ENCODE measurements at regions not wholly inside any gene's neighbourhood (a gene's known extent, or its start where the extent isn't known, plus 50 kb on each side); places are given as distances from the start of the nearest gene placed in this dataset.

GRCh38 chr13:104065328-104065727, 999.1 kb upstream of the SLC10A2 start:
- DNase-seq, result no peak

GRCh38 chr13:104057861-104058260, 991.6 kb upstream of the SLC10A2 start:
- DNase-seq, result no peak

- peak; percentile 35 for DNase-seq
These were observed 979.7 kb upstream of the SLC10A2 start for GRCh38 chr13:104045907-104046306.

- DNase-seq, result peak; percentile 79
These were observed 977.0 kb upstream of the SLC10A2 start for GRCh38 chr13:104043184-104043583.

- DNase-seq, result no peak
These were observed 968.7 kb upstream of the SLC10A2 start for GRCh38 chr13:104034891-104035290.

- DNase-seq, result no peak
These were observed 959.1 kb upstream of the SLC10A2 start for GRCh38 chr13:104025303-104025702.

- DNase-seq, result no peak
These were observed 958.4 kb upstream of the SLC10A2 start for GRCh38 chr13:104024416-104025170.

GRCh38 chr13:104021806-104022397, 955.7 kb upstream of the SLC10A2 start:
- peak; percentile 87 for DNase-seq

- DNase-seq, result no peak
These were observed 951.1 kb upstream of the SLC10A2 start for GRCh38 chr13:104017317-104017716.

GRCh38 chr13:104015646-104016396, 949.6 kb upstream of the SLC10A2 start:
- DNase-seq, result peak; percentile 51

- DNase-seq, result peak; percentile 81
These were observed 948.8 kb upstream of the SLC10A2 start for GRCh38 chr13:104014803-104015645.

GRCh38 chr13:104011505-104012241, 945.5 kb upstream of the SLC10A2 start:
- DNase-seq, result peak; percentile 87

GRCh38 chr13:104008541-104009435, 942.6 kb upstream of the SLC10A2 start:
- DNase-seq, result peak; percentile 45

- DNase-seq, result peak; percentile 21
These were observed 941.9 kb upstream of the SLC10A2 start for GRCh38 chr13:104008075-104008474.

GRCh38 chr13:104006625-104007075, 940.4 kb upstream of the SLC10A2 start:
- DNase-seq, result peak; percentile 83

GRCh38 chr13:104004572-104004971, 938.4 kb upstream of the SLC10A2 start:
- no peak for DNase-seq

GRCh38 chr13:104002216-104002615, 936.0 kb upstream of the SLC10A2 start:
- DNase-seq, result no peak

GRCh38 chr13:104001766-104002165, 935.5 kb upstream of the SLC10A2 start:
- no peak for DNase-seq

GRCh38 chr13:103996733-103997132, 930.5 kb upstream of the SLC10A2 start:
- DNase-seq, result no peak

GRCh38 chr13:103983948-103984347, 917.7 kb upstream of the SLC10A2 start:
- no peak for DNase-seq

GRCh38 chr13:103976371-103976770, 910.2 kb upstream of the SLC10A2 start:
- DNase-seq, result no peak
